Forelimb muscle (tissue), 1 donor: ENCODE measurements at regions not wholly inside any gene's neighbourhood (a gene's known extent, or its start where the extent isn't known, plus 50 kb on each side); places are given as distances from the start of the nearest gene placed in this dataset.

Experiments
- DNase-seq: peaks from one replicate; pipeline ENCODE4 v3.0.0-alpha.2; 2013; ENCODE audit warnings: low read depth

DNA sequence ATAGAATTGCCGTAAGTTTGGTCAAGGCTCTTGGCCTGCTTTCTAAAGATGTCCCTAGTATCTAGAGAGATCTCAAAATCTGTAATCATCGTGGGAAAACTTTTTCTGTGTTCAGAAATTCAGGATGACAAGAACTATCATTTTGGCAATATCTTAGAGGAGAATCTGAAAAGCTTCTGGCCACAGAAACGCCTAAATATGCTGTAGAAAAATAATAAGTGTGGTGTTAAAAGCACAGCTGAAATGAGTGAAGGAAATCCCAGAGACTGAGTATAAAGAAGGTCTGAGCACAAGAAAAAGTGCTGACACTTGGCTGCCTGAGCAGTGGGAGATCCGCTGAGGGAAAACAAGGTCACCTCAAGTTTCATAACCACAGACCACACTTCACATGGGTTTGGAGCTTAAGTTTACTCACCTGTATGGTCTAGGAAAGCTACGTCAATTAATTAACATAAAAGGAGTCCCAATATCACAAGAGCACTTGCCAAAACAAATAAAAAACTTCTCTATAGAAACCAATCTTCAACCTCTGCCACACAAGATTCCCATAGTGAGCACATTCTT, 235.2 kb upstream of the IRF2BP2 start:
- DNase-seq: no peak

DNA sequence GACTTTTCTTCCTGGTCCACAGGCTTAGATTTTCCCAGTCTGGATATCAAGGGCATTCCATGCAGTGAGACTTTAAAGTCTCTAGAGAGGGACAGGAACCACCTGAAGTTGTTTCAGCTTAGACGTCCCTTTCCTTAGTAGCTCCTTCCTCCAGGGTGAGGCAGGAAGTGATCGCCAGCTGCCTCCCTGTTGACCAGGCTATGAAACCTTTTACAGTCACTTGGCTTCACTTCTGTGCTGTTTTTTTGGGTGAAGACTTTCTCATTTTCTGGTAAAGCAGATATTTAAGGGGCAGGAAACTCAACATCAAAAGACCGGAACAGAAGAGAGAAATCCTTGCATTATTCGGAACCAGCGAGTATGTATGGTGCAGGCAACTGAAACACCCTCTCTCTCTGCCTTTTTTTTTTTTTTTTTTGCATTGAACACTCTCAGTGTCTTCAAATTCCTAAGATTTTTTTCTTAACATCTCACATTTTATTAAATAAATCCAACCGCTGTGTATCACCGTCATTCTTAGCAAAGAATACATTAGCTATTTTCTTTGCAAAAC, 234.6 kb upstream of the IRF2BP2 start:
- DNase-seq: no peak

DNA sequence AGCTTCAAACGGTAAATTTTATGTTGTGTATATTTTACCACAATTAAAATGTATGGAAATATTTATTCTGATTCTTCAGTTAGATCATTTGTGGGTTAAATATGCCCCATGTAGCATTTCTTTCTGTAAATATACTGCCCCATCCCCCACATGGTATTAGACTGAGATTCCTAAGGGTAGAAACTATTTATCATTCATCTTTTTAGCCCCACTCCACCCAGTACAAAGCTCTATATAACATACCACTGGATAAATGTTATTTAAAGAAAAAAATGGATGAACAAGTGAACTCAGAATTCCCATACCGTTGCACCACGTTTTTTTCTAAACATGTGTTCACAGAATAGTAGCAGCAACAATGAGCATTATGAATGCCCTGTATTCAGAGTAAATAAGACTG, 234.0 kb upstream of the IRF2BP2 start:
- no peak for DNase-seq

GRCh38 chr1:234842726-234843641, 233.0 kb upstream of the IRF2BP2 start:
- no peak for DNase-seq

- DNase-seq: no peak
These were observed 231.8 kb upstream of the IRF2BP2 start for GRCh38 chr1:234841710-234842231.

- no peak for DNase-seq
These were observed 231.3 kb upstream of the IRF2BP2 start for GRCh38 chr1:234841281-234841680.

DNA sequence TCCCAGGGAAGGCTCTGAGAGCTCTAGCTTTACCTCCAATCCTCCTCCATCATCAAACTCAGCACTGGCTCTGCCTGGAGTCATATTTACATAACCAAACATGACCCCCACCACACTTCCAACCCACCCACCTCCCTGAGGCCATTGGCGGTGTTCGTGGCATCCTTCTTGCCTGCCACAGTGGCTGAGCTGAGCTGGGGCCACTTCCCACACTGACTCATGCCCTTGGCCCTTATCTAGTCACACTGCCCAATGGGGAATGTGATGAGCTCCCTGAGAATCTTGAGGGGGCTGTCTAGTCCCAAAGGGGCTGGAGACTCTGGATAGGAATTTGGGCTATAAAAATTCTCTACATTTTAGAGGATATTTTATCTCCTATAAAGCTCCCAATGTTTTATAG, 230.9 kb upstream of the IRF2BP2 start:
- no peak for DNase-seq

GRCh38 chr1:234840253-234840652, 230.3 kb upstream of the IRF2BP2 start:
- DNase-seq: no peak

GRCh38 chr1:234839663-234840062, 229.7 kb upstream of the IRF2BP2 start:
- DNase-seq: no peak

DNA sequence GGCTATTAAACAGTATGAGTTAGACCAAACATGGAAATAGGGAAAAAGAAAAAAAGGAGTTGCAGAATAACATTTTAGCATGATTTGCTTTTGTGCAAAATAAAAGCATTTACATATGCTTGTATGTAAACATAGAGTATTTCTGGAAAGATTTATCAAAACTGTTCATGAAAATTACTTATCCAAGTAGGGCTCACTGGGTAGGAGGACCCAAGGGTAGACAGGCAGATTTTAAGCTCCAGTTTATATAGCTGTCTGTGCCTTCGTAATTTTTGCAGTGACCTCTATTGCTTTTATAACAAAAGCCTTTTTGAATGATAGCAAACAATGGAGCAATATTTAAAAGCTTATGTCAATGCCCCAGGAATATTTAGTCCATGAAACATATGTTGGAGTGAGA, 228.8 kb upstream of the IRF2BP2 start:
- no peak for DNase-seq

DNA sequence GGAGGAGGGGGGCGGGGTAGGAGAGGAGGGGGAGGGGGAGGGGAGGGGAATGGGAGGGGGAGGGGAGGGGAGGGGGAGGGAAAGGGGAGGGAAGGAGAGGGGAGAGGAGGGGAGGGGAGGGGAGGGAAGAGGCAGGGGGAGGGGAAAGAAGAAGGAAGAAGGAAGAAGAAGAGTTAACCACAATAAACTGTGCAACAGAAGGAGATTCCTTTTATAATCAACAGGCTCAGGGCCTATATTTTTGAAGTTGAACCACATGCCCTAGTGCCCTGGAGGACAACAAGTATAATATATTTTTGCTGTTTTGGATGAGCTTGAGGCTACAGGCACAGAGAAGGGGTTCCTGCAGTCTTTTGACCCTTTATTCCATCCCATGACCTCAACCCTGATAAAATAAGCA, 228.2 kb upstream of the IRF2BP2 start:
- no peak for DNase-seq

DNA sequence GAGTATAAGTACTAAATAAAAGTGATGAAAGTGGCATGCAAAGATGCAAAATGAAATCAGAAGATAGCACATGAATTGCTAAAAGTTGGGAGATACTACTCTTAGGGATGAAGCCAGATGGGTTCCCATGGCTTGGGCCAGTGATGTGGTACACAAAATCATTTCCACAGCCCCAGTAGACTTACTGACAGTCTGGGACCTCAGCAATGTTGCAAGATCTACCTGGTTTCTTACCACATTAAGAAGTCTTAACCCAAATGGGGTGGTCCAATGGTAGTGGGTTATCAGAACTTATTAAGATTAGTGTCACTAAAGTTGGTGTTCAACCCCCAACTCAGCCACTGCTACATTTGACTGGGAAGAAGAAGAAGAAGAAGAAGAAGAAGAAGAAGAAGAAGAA, 227.7 kb upstream of the IRF2BP2 start:
- no peak for DNase-seq

GRCh38 chr1:234836776-234837357, 226.9 kb upstream of the IRF2BP2 start:
- no peak for DNase-seq

DNA sequence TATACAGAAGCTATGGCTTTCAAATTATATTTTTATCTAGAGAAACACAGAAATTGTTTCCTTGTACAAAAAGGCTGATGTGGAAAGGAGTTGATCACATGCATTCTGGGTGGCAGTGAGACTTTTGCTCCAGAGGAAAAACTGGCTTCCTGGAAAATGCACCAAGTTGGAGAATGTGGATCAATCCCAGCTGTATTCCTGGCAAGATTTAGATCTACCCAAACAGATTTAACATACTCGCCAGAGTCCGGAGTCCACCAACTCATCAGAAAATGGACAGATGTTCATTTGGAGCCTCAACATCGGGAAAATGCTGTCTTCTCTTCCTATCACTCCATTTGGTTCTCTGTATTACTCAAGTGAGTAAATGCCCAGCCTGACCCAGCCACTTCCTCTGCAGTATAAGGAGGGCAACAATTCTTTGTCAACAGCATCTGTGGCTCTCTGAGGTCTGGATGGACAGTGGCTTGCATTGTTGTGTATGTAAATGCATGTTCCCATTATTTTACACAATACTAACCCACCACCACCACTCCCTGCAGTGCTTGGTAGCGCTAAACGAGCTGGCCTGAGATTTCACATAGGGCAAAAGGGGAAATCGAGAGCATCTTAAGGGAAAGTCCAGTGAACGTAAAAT, 226.2 kb upstream of the IRF2BP2 start:
- DNase-seq: no peak

- no peak for DNase-seq
These were observed 225.3 kb upstream of the IRF2BP2 start for GRCh38 chr1:234835239-234835638.

- no peak for DNase-seq
These were observed 223.7 kb upstream of the IRF2BP2 start for GRCh38 chr1:234833646-234834045.

DNA sequence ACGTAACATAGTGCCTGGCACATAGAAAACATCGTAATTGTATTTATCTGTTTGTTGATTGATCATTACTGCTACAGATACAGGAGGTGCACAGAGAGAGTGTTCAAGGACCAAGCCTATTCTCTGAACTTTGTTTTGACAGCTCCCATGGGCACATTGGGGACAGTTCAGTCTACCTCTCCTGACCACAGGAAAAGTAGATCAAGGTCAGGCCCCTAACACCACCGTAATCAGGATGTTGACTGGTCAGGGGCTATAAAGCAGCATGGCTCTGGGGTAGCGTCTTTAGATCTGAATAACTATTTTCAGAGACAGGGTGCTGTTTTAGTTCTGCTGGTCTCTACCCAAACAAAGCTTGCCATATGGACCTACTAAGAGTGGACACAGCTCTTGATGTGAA, 223.1 kb upstream of the IRF2BP2 start:
- no peak for DNase-seq

DNA sequence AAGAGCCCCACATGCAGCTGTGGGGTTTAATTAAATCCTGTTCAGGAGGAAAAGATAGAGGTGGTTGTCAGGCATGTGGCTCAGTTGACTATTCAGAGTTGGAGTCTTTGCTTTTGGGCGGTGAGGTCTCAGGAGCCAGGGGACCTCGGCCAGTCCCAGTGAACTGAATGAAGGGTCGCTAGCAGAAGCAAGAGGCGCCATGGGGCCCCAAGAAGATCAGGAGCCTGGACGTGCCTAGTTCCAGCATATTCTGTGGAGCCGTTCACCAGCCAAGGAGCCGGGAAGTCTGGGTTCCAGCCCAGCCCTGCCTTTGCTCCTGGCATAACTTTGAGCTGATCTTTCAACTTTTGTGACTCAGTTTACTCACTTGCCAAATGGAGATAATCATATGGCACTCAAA, 217.7 kb upstream of the IRF2BP2 start:
- DNase-seq: no peak

GRCh38 chr1:234827181-234827580, 217.2 kb upstream of the IRF2BP2 start:
- DNase-seq: no peak

GRCh38 chr1:234826352-234826751, 216.4 kb upstream of the IRF2BP2 start:
- no peak for DNase-seq

GRCh38 chr1:234825498-234826165, 215.7 kb upstream of the IRF2BP2 start:
- DNase-seq: no peak
